Smooth muscle cell (in vitro differentiated cells): ENCODE measurements at regions not wholly inside any gene's neighbourhood (a gene's known extent, or its start where the extent isn't known, plus 50 kb on each side); places are given as distances from the start of the nearest gene placed in this dataset.
A peak's percentile ranks its signal among the peaks of the same experiment; 100 is the strongest.

Source experiments
- DNase-seq: peaks from one replicate; lab custom pipeline; 2025; ENCODE audit not compliant: unreplicated experiment; lab: John Stamatoyannopoulos, UW
- H2AFZ ChIP-seq: fragments of 200-600 bp; sonication (generic); 2 replicates; pipeline ENCODE4 v1.6.0; 2016; ENCODE audit warnings: antibody characterized with exemption, low read depth, mild to moderate bottlenecking
- H3F3A ChIP-seq: fragments of 200-600 bp; sonication (generic); 2 replicates; pipeline ENCODE4 v1.6.0; 2017; ENCODE audit warnings: antibody characterized with exemption, low read depth
- H3K27ac ChIP-seq: fragments of 200-600 bp; sonication (generic); 2 replicates; pipeline ENCODE4 v1.5.1; 2016; ENCODE audit warnings: low read depth, mild to moderate bottlenecking
- H3K27me3 ChIP-seq: fragments of 200-600 bp; sonication (generic); 2 replicates; pipeline ENCODE4 v1.6.1; 2016; ENCODE audit warnings: low read depth, mild to moderate bottlenecking
- H3K36me3 ChIP-seq: fragments of 200-600 bp; sonication (generic); 2 replicates; pipeline ENCODE4 v1.5.1; 2016; ENCODE audit warnings: low read depth
- H3K4me1 ChIP-seq: fragments of 200-600 bp; sonication (generic); 2 replicates; pipeline ENCODE4 v1.5.1; 2016; ENCODE audit warnings: low read depth
- H3K4me2 ChIP-seq: fragments of 200-600 bp; sonication (generic); 2 replicates; pipeline ENCODE4 v1.6.0; 2016; ENCODE audit warnings: mild to moderate bottlenecking
- H3K4me3 ChIP-seq: fragments of 200-600 bp; sonication (generic); 2 replicates; pipeline ENCODE4 v1.5.1; 2016; ENCODE audit warnings: mild to moderate bottlenecking
- H3K79me2 ChIP-seq: fragments of 200-600 bp; sonication (generic); 2 replicates; pipeline ENCODE4 v1.6.0; 2016; ENCODE audit warnings: low read depth, mild to moderate bottlenecking
- H3K9ac ChIP-seq: fragments of 200-600 bp; sonication (generic); 2 replicates; pipeline ENCODE4 v1.6.0; 2016; ENCODE audit warnings: low read depth
- H3K9me3 ChIP-seq: fragments of 200-600 bp; sonication (generic); replicated peaks from 2 replicates; pipeline ENCODE4 v1.5.1; 2016; ENCODE audit warnings: low read depth
- H4K20me1 ChIP-seq: fragments of 200-600 bp; sonication (generic); 2 replicates; pipeline ENCODE4 v1.6.0; 2016; ENCODE audit warnings: low read depth
- WGBS: methylation state at CpG from one replicate; pipeline ENCODE4 v1.1.7; 2016; ENCODE audit warnings: low lambda C conversion rate; 5-methylcytosine and 5-hydroxymethylcytosine counted together
- TF ChIP-seq, protein P1 (sequence below): fragments of 200-600 bp; sonication (generic); IDR thresholded peaks from 2 replicates; pipeline ENCODE4 v1.5.1; 2017; ENCODE audit warnings: borderline replicate concordance, mild to moderate bottlenecking, antibody characterized with exemption; ENCODE audit not compliant: insufficient read depth, poor library complexity, severe bottlenecking

DNA sequence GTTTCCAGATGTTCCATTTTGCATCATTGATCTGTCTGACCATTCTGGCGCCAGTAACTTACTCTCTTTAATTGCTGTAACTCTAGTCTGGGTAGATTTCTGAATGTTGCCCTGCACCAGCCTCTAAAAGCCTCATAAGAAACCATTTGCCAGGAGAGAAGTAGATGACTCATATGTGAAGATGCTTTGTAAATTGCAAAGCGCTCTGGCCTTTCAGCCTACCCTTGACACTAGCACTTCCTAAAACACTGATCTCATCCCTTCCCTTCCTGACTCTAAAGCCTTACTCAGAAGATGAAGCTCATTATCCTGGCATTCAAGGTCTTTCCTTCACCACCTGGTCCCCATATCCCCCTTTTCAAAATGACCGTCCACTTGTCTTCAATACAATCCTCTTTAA lies 193.2 kb upstream of the MEX3C start:
- no peaks in the 10 kb centered on the region for H4K20me1 ChIP-seq
- H3K27me3 ChIP-seq = no peaks in the 10 kb centered on the region
- H3K9me3 ChIP-seq = no peaks in the 10 kb centered on the region
- H3K4me2 ChIP-seq = no peak overlapping the region
- no peaks in the 10 kb centered on the region for H3K36me3 ChIP-seq
- H2AFZ ChIP-seq = no peak overlapping the region
- TF ChIP-seq, protein P1, sequence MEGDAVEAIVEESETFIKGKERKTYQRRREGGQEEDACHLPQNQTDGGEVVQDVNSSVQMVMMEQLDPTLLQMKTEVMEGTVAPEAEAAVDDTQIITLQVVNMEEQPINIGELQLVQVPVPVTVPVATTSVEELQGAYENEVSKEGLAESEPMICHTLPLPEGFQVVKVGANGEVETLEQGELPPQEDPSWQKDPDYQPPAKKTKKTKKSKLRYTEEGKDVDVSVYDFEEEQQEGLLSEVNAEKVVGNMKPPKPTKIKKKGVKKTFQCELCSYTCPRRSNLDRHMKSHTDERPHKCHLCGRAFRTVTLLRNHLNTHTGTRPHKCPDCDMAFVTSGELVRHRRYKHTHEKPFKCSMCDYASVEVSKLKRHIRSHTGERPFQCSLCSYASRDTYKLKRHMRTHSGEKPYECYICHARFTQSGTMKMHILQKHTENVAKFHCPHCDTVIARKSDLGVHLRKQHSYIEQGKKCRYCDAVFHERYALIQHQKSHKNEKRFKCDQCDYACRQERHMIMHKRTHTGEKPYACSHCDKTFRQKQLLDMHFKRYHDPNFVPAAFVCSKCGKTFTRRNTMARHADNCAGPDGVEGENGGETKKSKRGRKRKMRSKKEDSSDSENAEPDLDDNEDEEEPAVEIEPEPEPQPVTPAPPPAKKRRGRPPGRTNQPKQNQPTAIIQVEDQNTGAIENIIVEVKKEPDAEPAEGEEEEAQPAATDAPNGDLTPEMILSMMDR = no peak
- no peak overlapping the region for H3K9ac ChIP-seq
- H3K4me1 ChIP-seq = peaks cover 6% of the 10 kb centered on the region
- peak overlapping the region; percentile 67 for H3K27ac ChIP-seq
- peaks cover 14% of the 10 kb centered on the region for H3F3A ChIP-seq
- no peaks in the 10 kb centered on the region for H3K79me2 ChIP-seq
- H3K4me3 ChIP-seq = no peak overlapping the region
- DNase-seq = no peak
- WGBS = 25% methylated on average over 3 of the region's 3 CpGs

DNA sequence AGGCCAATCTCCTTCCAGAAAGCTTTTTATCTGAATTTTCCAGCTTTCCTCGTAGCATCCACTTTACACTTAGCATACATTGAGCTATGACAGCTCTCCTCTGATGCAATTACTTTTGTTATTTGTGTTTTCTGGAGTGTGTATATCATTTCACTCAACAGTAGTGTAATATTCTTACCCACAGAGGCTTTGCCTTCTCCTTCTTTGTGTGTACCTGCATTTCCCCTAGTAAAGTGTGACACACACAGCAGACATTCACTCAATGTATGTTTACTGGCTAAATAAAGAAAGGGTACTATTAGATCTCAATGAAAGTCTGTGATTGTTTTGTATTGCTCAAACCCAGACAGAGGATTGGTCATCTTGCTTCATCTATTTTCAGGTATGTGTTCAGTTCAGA lies 193.7 kb upstream of the MEX3C start:
- TF ChIP-seq, protein P1 = no peak
- Histone ChIP-seq H3K4me3 (no peak overlapping the region), H3K79me2 (no peaks in the 10 kb centered on the region), H3K4me2 (no peak overlapping the region), H3K27me3 (no peaks in the 10 kb centered on the region), H4K20me1 (no peaks in the 10 kb centered on the region), H3K9ac (no peak overlapping the region), H3K36me3 (no peaks in the 10 kb centered on the region), H3K4me1 (peaks cover 6% of the 10 kb centered on the region), H2AFZ (no peak overlapping the region), H3K27ac (peak overlapping the region; percentile 67), H3F3A (peaks cover 14% of the 10 kb centered on the region), H3K9me3 (no peaks in the 10 kb centered on the region)
- DNase-seq = no peak
- 27% methylated on average over 1 of the region's 1 CpG for WGBS

DNA sequence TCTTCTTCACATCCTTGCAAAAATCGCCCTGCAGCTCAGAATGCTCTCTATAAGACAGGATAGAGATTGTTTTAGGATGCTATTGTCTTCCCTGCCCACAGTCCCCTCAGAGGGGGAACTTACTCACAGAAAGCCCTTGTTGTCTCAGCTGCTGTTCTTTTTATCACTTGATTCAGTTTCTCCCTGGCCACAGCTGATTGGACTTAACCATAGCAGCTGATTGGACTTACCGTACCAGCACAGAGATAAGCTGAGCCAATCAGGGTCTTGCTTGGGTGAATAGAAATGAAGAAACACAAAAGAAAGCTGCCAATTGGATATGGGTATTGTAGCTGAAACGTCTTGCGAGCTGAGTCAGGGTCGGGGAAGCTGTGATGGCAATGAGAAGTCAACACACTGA lies 194.2 kb upstream of the MEX3C start:
- no peak overlapping the region for H3K9ac ChIP-seq
- H3K27ac ChIP-seq = peak overlapping the region; percentile 67
- peaks cover 6% of the 10 kb centered on the region for H3K4me1 ChIP-seq
- DNase-seq = no peak
- H3K9me3 ChIP-seq = no peaks in the 10 kb centered on the region
- no peaks in the 10 kb centered on the region for H3K79me2 ChIP-seq
- H3K27me3 ChIP-seq = no peaks in the 10 kb centered on the region
- H4K20me1 ChIP-seq = no peaks in the 10 kb centered on the region
- H3K4me3 ChIP-seq = no peak overlapping the region
- TF ChIP-seq, protein P1 = no peak
- peaks cover 14% of the 10 kb centered on the region for H3F3A ChIP-seq
- no peak overlapping the region for H3K4me2 ChIP-seq
- peak overlapping the region; percentile 5 for H2AFZ ChIP-seq
- H3K36me3 ChIP-seq = no peaks in the 10 kb centered on the region
- WGBS = 72% methylated on average over 5 of the region's 5 CpGs

DNA sequence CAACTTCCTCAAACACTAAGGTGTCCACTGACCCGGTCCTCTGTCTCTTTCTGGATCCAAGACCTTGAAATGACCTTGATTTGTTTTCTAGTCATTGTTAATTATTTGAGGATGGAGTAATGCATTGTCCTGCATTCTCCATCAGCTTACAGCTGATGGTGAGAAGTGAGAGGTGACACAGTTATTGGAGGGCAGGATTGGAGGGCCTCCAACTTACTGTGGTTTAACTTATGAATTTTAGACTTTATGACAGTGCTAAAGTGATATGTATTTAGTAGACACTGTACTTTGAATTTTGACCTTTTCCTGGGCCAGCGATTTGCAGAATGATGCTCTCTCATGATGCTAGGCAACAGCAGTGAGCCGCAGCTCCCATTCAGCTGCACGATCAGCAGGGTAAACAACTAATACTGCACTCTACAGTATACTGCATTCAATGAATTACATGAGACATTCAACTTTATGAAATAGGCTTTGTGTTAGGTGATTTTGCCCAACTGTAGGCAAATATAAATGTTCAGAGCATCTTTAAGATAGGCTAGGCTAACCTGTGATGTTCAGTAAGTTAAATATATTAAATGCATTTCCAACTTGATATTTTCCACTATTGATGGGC lies 200.0 kb upstream of the MEX3C start:
- no peak for DNase-seq
- TF ChIP-seq, protein P1 = no peak
- H3K4me2 ChIP-seq = peak overlapping the region; percentile 8
- no peaks in the 10 kb centered on the region for H3K27me3 ChIP-seq
- peak overlapping the region; percentile 55 for H2AFZ ChIP-seq
- no peaks in the 10 kb centered on the region for H4K20me1 ChIP-seq
- H3K27ac ChIP-seq = no peak overlapping the region
- H3K9me3 ChIP-seq = no peaks in the 10 kb centered on the region
- no peaks in the 10 kb centered on the region for H3K79me2 ChIP-seq
- no peaks in the 10 kb centered on the region for H3K36me3 ChIP-seq
- H3K4me3 ChIP-seq = no peak overlapping the region
- H3K4me1 ChIP-seq = peaks cover 17% of the 10 kb centered on the region
- H3K9ac ChIP-seq = no peak overlapping the region
- peaks cover 25% of the 10 kb centered on the region for H3F3A ChIP-seq
- whole genome bisulfite sequencing = 96% methylated on average over 4 of the region's 4 CpGs
